BLaER1 treated with 17β-estradiol and CSF1 and Interleukin-3, amounts not matched to agents 10 nM and 100 nM (cell line): ENCODE measurements at regions not wholly inside any gene's neighbourhood (a gene's known extent, or its start where the extent isn't known, plus 50 kb on each side); places are given as distances from the start of the nearest gene placed in this dataset.
"Not testable (repeated sequence)": the region's sequence is repeated elsewhere in the genome, so short reads cannot be mapped to it uniquely, and the experiment has no call there.

Experiments
- H3K27ac ChIP-seq, 11 experiments: shearing (Covaris generic); formaldehyde crosslinking; 2 replicates each; pipeline ENCODE4 v1.8.1; 2022
- H3K27me3 ChIP-seq, 11 experiments: shearing (Covaris generic); formaldehyde crosslinking; 2 replicates each; pipeline ENCODE4 v1.8.1; 2022
- H3K36me3 ChIP-seq, 11 experiments: shearing (Covaris generic); formaldehyde crosslinking; 2 replicates each; pipeline ENCODE4 v1.8.1; 2022
- H3K4me1 ChIP-seq, 10 experiments: shearing (Covaris generic); formaldehyde crosslinking; 2 replicates each; pipeline ENCODE4 v1.8.1; 2022
- H3K4me2 ChIP-seq, 11 experiments: shearing (Covaris generic); formaldehyde crosslinking; 2 replicates each; pipeline ENCODE4 v1.8.1; 2022
- H3K4me3 ChIP-seq, 10 experiments: shearing (Covaris generic); formaldehyde crosslinking; 2 replicates each; pipeline ENCODE4 v1.8.1; 2022
- H3K9ac ChIP-seq, 11 experiments: shearing (Covaris generic); formaldehyde crosslinking; 2 replicates each; pipeline ENCODE4 v1.8.1; 2022
- H3K9me3 ChIP-seq, 11 experiments: shearing (Covaris generic); formaldehyde crosslinking; replicated peaks in 1 of 11; 2 replicates each; pipeline ENCODE4 v1.8.1; 2022
- H4K20me1 ChIP-seq, 11 experiments: shearing (Covaris generic); formaldehyde crosslinking; 2 replicates each; pipeline ENCODE4 v1.8.1; 2022
- Cebpa-rat ChIP-seq, 11 experiments: shearing (Covaris generic); IDR thresholded peaks; 2 replicates each; pipeline ENCODE4 v1.8.1; 2022

GRCh38 chr9:65444943-65445342 lies 159.9 kb upstream of the FOXD4L5 start:
- Histone ChIP-seq H3K9ac (no peak overlapping the region), H3K27ac (no peak overlapping the region), H3K4me3 (no peak overlapping the region), H3K9me3 (no peaks in the 10 kb centered on the region), H3K36me3 (no peaks in the 10 kb centered on the region), H4K20me1 (no peaks in the 10 kb centered on the region), H3K4me1 (no peaks in the 10 kb centered on the region), H3K4me2 (no peak overlapping the region), H3K27me3 (no peaks in the 10 kb centered on the region)
- no peak for TF ChIP-seq Cebpa-rat (IDR thresholded peaks at IDR 0.05)

GRCh38 chr9:65442116-65442515 lies 157.1 kb upstream of the FOXD4L5 start:
- H3K27me3 ChIP-seq, H3K27ac ChIP-seq, H3K4me2 ChIP-seq, H3K36me3 ChIP-seq, H3K4me1 ChIP-seq, H3K9me3 ChIP-seq, H4K20me1 ChIP-seq, H3K4me3 ChIP-seq, H3K9ac ChIP-seq: not testable (repeated sequence)

DNA sequence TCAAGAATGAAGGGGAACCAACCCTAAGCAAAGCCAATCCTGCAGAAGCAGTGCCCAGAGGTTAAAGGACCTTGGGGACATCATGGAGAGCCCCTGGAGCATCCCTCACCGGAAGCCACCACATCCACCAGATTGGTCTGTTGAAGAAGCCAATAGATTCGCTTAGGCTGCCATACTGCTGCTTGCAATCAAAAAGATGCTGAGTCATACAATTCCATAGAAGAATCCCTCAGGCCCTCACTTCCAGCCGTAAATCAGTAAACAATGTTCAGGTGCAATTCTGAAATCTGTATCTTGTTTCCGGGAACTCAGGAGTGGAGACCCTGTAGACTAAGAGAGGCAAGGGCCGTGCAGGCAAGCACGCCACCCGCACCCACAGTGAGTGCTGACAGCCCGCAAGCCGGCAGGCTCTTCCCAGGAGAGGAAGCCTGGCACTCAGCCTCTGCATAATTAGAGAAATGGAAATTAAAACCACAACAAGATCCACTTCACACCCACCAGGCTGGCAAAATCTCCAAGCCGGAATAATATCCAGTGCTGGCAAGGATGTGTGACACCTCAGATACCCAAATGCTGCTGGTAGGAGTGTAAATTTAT lies 156.4 kb upstream of the FOXD4L5 start:
- not testable (repeated sequence) for H3K4me2 ChIP-seq

DNA sequence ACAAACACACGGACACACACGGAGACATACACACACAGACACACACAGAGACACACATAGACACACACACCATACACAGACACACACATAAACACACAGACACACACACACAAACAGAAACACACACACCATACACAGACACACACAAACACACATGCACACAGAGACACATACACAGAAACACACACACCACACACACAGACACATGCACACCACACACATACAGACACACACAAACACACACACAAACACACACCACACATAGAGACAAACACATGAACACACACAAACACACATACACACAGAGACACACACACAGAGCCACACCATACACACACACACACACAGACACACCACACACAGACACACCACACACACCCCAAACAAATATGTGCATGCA lies 152.7 kb upstream of the FOXD4L5 start:
- Histone ChIP-seq H3K36me3 (no peaks in the 10 kb centered on the region), H4K20me1 (no peaks in the 10 kb centered on the region), H3K4me3 (no peak overlapping the region), H3K4me1 (no peaks in the 10 kb centered on the region), H3K27me3 (no peaks in the 10 kb centered on the region), H3K27ac (no peak overlapping the region), H3K9me3 (peaks cover 0 to 3% (median 0%) of the 10 kb centered on the region in 11 experiments; a peak in 5 of 22 replicates), H3K9ac (no peak overlapping the region), H3K4me2 (no peak overlapping the region)
- TF ChIP-seq Cebpa-rat (IDR thresholded peaks at IDR 0.05), result no peak

More for the DNA sequence above, 156.4 kb upstream of the FOXD4L5 start:
- not testable (repeated sequence) for H3K4me1 ChIP-seq, H4K20me1 ChIP-seq, H3K9ac ChIP-seq, H3K36me3 ChIP-seq, H3K4me3 ChIP-seq, H3K27me3 ChIP-seq, H3K9me3 ChIP-seq, H3K27ac ChIP-seq

GRCh38 chr9:65435464-65435863 lies 150.5 kb upstream of the FOXD4L5 start:
- no peak overlapping the region for H3K9ac ChIP-seq
- peaks cover 0 to 10% (median 5%) of the 10 kb centered on the region in 11 experiments; a peak in 7 of 22 replicates for H3K9me3 ChIP-seq
- no peak for TF ChIP-seq Cebpa-rat (IDR thresholded peaks at IDR 0.05)
- H3K27me3 ChIP-seq, result no peaks in the 10 kb centered on the region
- H3K27ac ChIP-seq, result no peak overlapping the region
- no peak overlapping the region for H3K4me2 ChIP-seq
- H3K4me3 ChIP-seq, result no peak overlapping the region
- H3K36me3 ChIP-seq, result no peaks in the 10 kb centered on the region
- H3K4me1 ChIP-seq, result no peaks in the 10 kb centered on the region
- no peaks in the 10 kb centered on the region for H4K20me1 ChIP-seq

DNA sequence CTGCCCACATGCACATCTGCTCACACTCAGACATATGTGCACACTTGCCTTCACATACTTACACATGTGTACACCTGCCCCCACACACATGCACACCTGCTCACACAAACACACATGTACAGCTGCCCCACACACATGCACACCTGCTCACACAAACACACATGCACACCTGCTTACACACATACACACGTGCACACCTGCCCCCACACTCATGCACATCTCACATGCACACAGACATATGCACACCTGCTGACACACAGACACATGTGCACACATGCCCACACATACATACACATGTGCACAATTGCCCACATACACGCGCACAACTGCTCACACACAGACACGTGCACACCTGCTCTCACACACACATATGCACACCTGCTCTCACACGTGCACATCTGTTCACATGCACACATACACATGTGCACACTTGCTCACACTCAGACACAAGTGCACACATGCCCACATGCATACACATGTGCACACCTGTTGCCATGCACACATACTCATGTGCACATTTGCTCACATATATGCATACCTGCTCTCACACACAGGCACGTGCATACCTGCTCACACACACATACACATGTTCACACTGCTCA lies 147.8 kb upstream of the FOXD4L5 start:
- no peak overlapping the region for H3K4me2 ChIP-seq
- H4K20me1 ChIP-seq, result no peaks in the 10 kb centered on the region
- TF ChIP-seq Cebpa-rat (IDR thresholded peaks at IDR 0.05), result no peak

GRCh38 chr9:65432051-65432450 lies 147.0 kb upstream of the FOXD4L5 start:
- Histone ChIP-seq H4K20me1 (no peaks in the 10 kb centered on the region), H3K4me3 (no peak overlapping the region), H3K9ac (no peak overlapping the region), H3K4me2 (no peak overlapping the region), H3K36me3 (no peaks in the 10 kb centered on the region), H3K9me3 (peaks cover 0 to 10% (median 5%) of the 10 kb centered on the region in 11 experiments; a peak in 7 of 22 replicates), H3K27me3 (no peaks in the 10 kb centered on the region), H3K27ac (no peak overlapping the region), H3K4me1 (no peaks in the 10 kb centered on the region)
- no peak for TF ChIP-seq Cebpa-rat (IDR thresholded peaks at IDR 0.05)

More for the DNA sequence above, 147.8 kb upstream of the FOXD4L5 start:
- H3K9me3 ChIP-seq, result peaks cover 0 to 10% (median 5%) of the 10 kb centered on the region in 11 experiments; a peak in 7 of 22 replicates
- no peak overlapping the region for H3K9ac ChIP-seq
- H3K4me1 ChIP-seq, result no peaks in the 10 kb centered on the region
- H3K27me3 ChIP-seq, result no peaks in the 10 kb centered on the region
- no peak overlapping the region for H3K27ac ChIP-seq
- H3K36me3 ChIP-seq, result no peaks in the 10 kb centered on the region
- no peak overlapping the region for H3K4me3 ChIP-seq

- Histone ChIP-seq H3K27ac (no peak overlapping the region), H4K20me1 (no peaks in the 10 kb centered on the region), H3K27me3 (no peaks in the 10 kb centered on the region), H3K4me3 (no peak overlapping the region), H3K36me3 (no peaks in the 10 kb centered on the region), H3K4me2 (no peak overlapping the region), H3K9me3 (peaks cover 0 to 23% (median 7%) of the 10 kb centered on the region in 11 experiments; a peak in 10 of 22 replicates), H3K9ac (no peak overlapping the region), H3K4me1 (no peaks in the 10 kb centered on the region)
- TF ChIP-seq Cebpa-rat (IDR thresholded peaks at IDR 0.05), result no peak
Measured at GRCh38 chr9:65430221-65430620, 145.2 kb upstream of the FOXD4L5 start.

DNA sequence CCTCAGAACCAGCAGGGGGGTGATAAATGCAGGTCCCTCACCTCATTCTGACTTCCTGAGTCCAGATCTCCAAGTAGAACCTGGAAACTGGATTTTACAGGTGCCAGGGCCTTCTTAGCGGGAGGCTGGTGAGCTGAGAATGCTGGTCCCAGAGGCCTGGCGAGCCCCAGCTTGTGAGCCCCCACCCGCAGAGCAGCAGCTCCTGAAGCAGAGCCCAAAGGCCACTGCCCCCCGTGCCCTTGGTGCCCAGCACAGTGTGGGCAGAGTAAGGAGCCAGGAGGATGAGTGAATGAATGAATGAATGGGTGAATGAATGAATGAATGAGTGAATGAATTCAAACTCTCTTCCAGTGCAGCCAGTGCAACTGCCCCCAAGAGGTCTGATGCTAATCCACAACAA lies 142.4 kb upstream of the FOXD4L5 start:
- H3K9ac ChIP-seq, H3K27me3 ChIP-seq, H3K4me3 ChIP-seq, H3K4me1 ChIP-seq, H3K36me3 ChIP-seq, H4K20me1 ChIP-seq, H3K27ac ChIP-seq, H3K4me2 ChIP-seq: not testable (repeated sequence)
- H3K9me3 ChIP-seq, result peaks cover 0 to 17% (median 2%) of the 10 kb centered on the region in 11 experiments; a peak in 8 of 22 replicates

DNA sequence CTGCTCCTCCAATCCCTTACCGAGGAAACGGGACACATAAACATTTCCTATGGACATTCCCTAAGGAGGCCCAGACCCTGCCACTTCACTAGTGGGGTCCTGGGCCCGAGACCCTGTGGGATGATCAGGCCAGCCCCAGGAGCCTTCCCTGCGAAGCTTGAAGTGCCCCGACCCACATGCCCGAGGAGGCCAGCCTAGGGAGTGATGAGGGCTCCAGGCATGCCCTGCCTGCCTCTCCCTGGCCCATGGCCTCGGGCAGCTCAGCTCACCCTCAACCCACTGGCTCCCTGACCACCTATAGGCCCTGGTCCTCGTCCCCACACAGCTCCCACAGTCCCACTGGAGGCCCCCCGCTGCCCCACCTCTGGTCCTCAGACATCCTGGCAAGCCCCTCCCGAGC lies 141.8 kb upstream of the FOXD4L5 start:
- not testable (repeated sequence) for H3K9ac ChIP-seq, H3K27me3 ChIP-seq, H3K4me2 ChIP-seq, H3K4me1 ChIP-seq, H3K27ac ChIP-seq, H3K36me3 ChIP-seq, H4K20me1 ChIP-seq, H3K4me3 ChIP-seq
- H3K9me3 ChIP-seq, result peaks cover 0 to 13% (median 0%) of the 10 kb centered on the region in 11 experiments; a peak in 3 of 22 replicates
